ENCODE measurements at regions not wholly inside any gene's neighbourhood (a gene's known extent, or its start where the extent isn't known, plus 50 kb on each side); places are given as distances from the start of the nearest gene placed in this dataset.

GRCh38 chr10:33815776-33816175, 481.3 kb upstream of the NRP1 start:
- Histone ChIP-seq H3K27ac (no peak overlapping the region), H3K9me3 (no peaks in the 10 kb centered on the region), H3K27me3 (no peaks in the 10 kb centered on the region), H3K36me3 (no peaks in the 10 kb centered on the region), H3K4me3 (no peak overlapping the region), H3K4me1 (no peaks in the 10 kb centered on the region)
- DNase-seq (no peak), ATAC-seq (no peak)
- intact Hi-C loops (cut with DNase I) = no loop called here
- TF ChIP-seq, protein P1, sequence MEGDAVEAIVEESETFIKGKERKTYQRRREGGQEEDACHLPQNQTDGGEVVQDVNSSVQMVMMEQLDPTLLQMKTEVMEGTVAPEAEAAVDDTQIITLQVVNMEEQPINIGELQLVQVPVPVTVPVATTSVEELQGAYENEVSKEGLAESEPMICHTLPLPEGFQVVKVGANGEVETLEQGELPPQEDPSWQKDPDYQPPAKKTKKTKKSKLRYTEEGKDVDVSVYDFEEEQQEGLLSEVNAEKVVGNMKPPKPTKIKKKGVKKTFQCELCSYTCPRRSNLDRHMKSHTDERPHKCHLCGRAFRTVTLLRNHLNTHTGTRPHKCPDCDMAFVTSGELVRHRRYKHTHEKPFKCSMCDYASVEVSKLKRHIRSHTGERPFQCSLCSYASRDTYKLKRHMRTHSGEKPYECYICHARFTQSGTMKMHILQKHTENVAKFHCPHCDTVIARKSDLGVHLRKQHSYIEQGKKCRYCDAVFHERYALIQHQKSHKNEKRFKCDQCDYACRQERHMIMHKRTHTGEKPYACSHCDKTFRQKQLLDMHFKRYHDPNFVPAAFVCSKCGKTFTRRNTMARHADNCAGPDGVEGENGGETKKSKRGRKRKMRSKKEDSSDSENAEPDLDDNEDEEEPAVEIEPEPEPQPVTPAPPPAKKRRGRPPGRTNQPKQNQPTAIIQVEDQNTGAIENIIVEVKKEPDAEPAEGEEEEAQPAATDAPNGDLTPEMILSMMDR (IDR thresholded peaks at IDR 0.05) = no peak
- TF ChIP-seq POLR2A (IDR thresholded peaks at IDR 0.05) = no peak
- 88% methylated on average over 4 of the region's 4 CpGs for WGBS (ENCODE audit: insufficient coverage, low coverage, low lambda C conversion rate, missing lambda C conversion rate)

DNA sequence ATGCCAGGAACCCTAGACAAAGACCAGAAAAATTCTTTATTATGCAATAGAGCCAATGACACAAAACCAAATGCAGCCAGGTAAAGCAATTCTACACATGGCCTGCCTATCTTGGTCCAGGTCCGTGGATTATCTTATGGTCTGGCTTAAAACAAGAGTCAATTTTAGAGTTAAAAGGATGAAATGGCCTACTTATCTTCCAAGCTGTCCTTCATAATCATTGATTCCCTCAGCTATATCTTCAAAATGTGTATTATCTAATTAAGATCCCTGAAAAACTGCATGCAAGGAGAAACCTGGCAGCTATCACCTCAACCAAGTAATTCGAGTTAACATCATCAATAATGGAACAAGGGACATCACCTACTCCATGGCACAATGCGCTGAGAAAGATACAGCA, 479.4 kb upstream of the NRP1 start:
- 73% methylated on average over 3 of the region's 3 CpGs for WGBS (ENCODE audit: insufficient coverage, low coverage, low lambda C conversion rate, missing lambda C conversion rate)
- Histone ChIP-seq H3K4me3 (no peak overlapping the region), H3K27me3 (no peaks in the 10 kb centered on the region), H3K36me3 (no peaks in the 10 kb centered on the region), H3K9me3 (no peaks in the 10 kb centered on the region), H3K4me1 (no peaks in the 10 kb centered on the region), H3K27ac (no peak overlapping the region)
- intact Hi-C loops (cut with DNase I) = no loop called here
- TF ChIP-seq, protein P1 (IDR thresholded peaks at IDR 0.05) = no peak
- TF ChIP-seq POLR2A (IDR thresholded peaks at IDR 0.05) = no peak
- no peak for ATAC-seq
- DNase-seq = no peak

DNA sequence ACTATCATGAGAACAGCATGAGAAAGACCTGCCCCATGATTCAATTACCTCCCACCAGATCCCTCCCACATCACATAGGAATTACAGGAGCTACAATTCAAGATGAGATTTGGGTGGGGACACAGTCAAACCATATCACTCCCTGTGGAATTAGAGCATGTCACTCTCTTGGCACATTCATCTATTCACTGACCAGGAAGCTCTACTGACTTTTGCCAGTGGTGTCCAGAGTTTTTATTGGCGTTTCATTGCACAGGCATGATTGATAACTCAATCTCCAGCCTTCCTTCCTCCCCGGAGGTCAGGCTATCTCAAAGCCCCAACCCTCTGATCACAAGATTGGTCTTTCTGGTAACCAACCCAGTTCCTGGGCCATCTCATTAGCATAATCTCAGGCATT, 478.9 kb upstream of the NRP1 start:
- no peaks in the 10 kb centered on the region for H3K36me3 ChIP-seq
- no peak for ATAC-seq
- H3K4me1 ChIP-seq = no peaks in the 10 kb centered on the region
- no peaks in the 10 kb centered on the region for H3K9me3 ChIP-seq
- H3K4me3 ChIP-seq = no peak overlapping the region
- H3K27ac ChIP-seq = no peak overlapping the region
- TF ChIP-seq, protein P1 (IDR thresholded peaks at IDR 0.05) = no peak
- no peak for TF ChIP-seq POLR2A (IDR thresholded peaks at IDR 0.05)
- DNase-seq = no peak
- intact Hi-C loops (cut with DNase I) = no loop called here
- WGBS (ENCODE audit: insufficient coverage, low coverage, low lambda C conversion rate, missing lambda C conversion rate) = 89% methylated on average over 1 of the region's 2 CpGs
- H3K27me3 ChIP-seq = no peaks in the 10 kb centered on the region

DNA sequence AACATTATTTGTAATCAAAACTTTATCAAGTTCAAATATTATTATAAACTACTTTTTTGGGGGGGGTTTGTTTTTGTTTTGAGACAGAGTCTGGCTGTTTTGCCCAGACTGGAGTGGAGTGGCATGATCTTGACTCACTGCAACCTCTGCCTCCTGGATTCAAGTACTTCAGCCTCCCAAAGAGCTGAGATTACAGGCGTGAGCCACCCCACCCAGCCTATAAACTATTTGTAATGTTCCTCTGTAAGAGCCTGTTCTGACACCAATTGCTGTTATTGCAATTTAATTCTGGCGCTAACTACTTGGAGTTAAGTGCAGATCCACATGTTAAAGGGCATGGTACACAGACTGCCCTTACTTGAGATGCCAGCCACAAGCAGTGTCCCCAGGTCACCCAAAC, 478.1 kb upstream of the NRP1 start:
- 52% methylated on average over 2 of the region's 2 CpGs for WGBS (ENCODE audit: insufficient coverage, low coverage, low lambda C conversion rate, missing lambda C conversion rate)
- Histone ChIP-seq H3K4me3 (no peak overlapping the region), H3K9me3 (no peaks in the 10 kb centered on the region), H3K27me3 (no peaks in the 10 kb centered on the region), H3K4me1 (no peaks in the 10 kb centered on the region), H3K36me3 (no peaks in the 10 kb centered on the region), H3K27ac (no peak overlapping the region)
- ATAC-seq (no peak), DNase-seq (no peak)
- intact Hi-C loops (cut with DNase I) = no loop called here
- TF ChIP-seq, protein P1 (IDR thresholded peaks at IDR 0.05) = no peak
- TF ChIP-seq POLR2A (IDR thresholded peaks at IDR 0.05) = no peak

- DNase-seq (no peak), ATAC-seq (no peak)
- H3K9me3 ChIP-seq = no peaks in the 10 kb centered on the region
- H3K27ac ChIP-seq = no peak overlapping the region
- no peak overlapping the region for H3K4me3 ChIP-seq
- H3K4me1 ChIP-seq = peaks cover 0 to 4% (median under 1%) of the 10 kb centered on the region in 4 donors
- intact Hi-C loops (cut with DNase I) = no loop called here
- no peaks in the 10 kb centered on the region for H3K36me3 ChIP-seq
- WGBS (ENCODE audit: insufficient coverage, low coverage, low lambda C conversion rate, missing lambda C conversion rate) = 87% methylated on average over 3 of the region's 3 CpGs
- TF ChIP-seq, protein P1 (IDR thresholded peaks at IDR 0.05) = no peak
- no peak for TF ChIP-seq POLR2A (IDR thresholded peaks at IDR 0.05)
- no peaks in the 10 kb centered on the region for H3K27me3 ChIP-seq
Observed at GRCh38 chr10:33810986-33811385, 476.5 kb upstream of the NRP1 start.

Measured in right lobe of liver (tissue), 6 donors.